SK-N-SH treated with all-trans-retinoic acid at 6 μM for 48 hours (cell line): ENCODE measurements at regions not wholly inside any gene's neighbourhood (a gene's known extent, or its start where the extent isn't known, plus 50 kb on each side); places are given as distances from the start of the nearest gene placed in this dataset.

Experiments
- CSDC2 ChIP-seq: fragments of 250-450 bp; sonication (Bioruptor Pico); IDR thresholded peaks from 2 replicates; pipeline ENCODE4 v1.5.0; 2020; ENCODE audit warnings: mild to moderate bottlenecking, moderate library complexity
- ISL1 ChIP-seq: fragments of 250-450 bp; sonication (Bioruptor Pico); IDR thresholded peaks from 2 replicates; pipeline ENCODE4 v2.1.2; 2022; ENCODE audit warnings: mild to moderate bottlenecking, moderate library complexity
- PATZ1 ChIP-seq: fragments of 250-450 bp; sonication (Bioruptor Pico); IDR thresholded peaks from 2 replicates; pipeline ENCODE4 v1.8.0; 2020; ENCODE audit warnings: mild to moderate bottlenecking, moderate library complexity, borderline replicate concordance
- SNAI2 ChIP-seq: fragments of 250-450 bp; sonication (Bioruptor Pico); IDR thresholded peaks from 2 replicates; pipeline ENCODE4 v1.5.0; 2020; ENCODE audit warnings: mild to moderate bottlenecking, moderate library complexity
- TSHZ2 ChIP-seq: fragments of 250-450 bp; sonication (Bioruptor Pico); IDR thresholded peaks from 2 replicates; pipeline ENCODE4 v1.5.0; 2020; ENCODE audit warnings: mild to moderate bottlenecking, moderate library complexity
- ZNF70 ChIP-seq: fragments of 450-650 bp; formaldehyde crosslinking; IDR thresholded peaks from 2 replicates; pipeline ENCODE4 v1.5.0; 2020; ENCODE audit warnings: mild to moderate bottlenecking, moderate library complexity

- no peak for TF ChIP-seq SNAI2 (CRISPR knock-in tag)
- no peak for TF ChIP-seq CSDC2
- TF ChIP-seq TSHZ2 (CRISPR knock-in tag), result no peak
- TF ChIP-seq ISL1 (CRISPR knock-in tag), result no peak
- no peak for TF ChIP-seq ZNF70 (CRISPR knock-in tag)
- TF ChIP-seq PATZ1 (CRISPR knock-in tag), result no peak
Measured at GRCh38 chr12:61070640-61071414, 1189.4 kb upstream of the USP15 start.
